ENCODE measurements at regions not wholly inside any gene's neighbourhood (a gene's known extent, or its start where the extent isn't known, plus 50 kb on each side); places are given as distances from the start of the nearest gene placed in this dataset.
A peak's percentile ranks its signal among the peaks of the same experiment; 100 is the strongest.

DNA sequence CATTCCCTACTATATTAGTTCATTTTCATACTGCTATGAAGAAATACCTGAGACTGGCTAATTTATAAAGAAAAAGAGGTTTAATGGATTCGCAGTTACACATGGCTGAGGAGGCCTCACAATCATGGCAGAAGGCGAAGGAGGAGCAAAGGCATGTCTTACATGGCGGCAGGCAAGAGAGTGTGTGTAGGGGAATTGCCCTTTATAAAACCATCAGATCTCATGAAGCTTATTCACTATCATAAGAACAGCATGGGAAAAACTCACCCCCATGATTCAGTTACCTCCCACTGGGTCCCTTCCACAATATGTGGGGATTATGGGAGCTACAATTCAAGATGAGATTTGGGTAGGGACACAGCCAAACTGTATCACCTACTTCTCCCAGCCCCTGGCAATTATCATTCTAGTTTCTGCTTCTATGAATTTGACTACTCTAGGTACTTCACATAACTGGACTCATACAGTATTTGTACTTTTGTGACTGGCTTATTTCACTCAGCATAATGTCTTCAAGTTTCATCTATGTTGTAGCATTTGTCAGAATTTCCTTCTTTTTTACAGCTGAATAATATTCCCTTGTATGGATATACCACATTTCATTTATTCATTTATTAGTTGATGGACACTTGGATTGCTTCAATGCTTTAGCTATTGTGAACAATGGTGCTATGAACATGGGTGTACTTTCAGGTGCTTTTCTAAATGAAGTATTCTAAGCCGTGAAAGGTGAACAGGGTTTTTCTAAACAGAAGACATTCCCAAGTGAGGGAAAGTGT is 219.5 kb upstream of the NUDT4 start:
- DNase-seq = no peak

DNA sequence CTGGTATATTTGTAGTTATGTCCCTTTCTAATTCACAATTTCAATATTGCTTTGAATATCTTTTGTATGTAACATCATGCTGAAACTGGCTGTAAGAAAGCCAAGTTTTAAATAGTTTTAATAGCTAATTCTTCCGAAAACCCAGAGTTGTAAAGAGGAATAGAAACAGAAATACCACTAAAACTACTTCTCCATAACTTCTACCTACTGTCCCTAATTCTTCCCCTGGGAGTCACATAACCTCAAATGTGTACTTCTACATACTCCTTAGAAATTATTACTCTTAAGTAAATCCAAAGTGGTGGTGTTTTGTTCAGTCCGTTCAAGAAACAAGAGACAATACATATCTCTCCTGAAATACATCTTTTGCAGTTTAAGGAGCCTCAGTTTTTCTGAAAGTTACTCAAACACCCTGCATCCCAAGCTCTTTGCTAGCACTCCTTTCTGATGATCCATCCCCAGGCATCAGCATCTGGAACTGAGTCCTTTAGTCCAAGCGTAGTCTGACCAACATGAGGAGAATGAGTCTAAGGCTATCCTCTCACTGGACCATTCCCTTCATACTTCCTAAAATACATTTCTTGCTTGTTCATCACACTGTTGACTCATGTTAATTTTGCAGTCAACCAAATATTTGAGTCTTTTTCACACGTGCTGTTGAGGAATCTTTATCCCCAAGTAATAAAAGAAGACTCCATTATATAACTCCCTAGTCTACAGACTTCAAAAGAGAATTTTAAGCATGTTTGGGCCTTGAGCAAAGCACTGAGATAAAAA is 214.3 kb upstream of the NUDT4 start:
- no peak for DNase-seq

DNA sequence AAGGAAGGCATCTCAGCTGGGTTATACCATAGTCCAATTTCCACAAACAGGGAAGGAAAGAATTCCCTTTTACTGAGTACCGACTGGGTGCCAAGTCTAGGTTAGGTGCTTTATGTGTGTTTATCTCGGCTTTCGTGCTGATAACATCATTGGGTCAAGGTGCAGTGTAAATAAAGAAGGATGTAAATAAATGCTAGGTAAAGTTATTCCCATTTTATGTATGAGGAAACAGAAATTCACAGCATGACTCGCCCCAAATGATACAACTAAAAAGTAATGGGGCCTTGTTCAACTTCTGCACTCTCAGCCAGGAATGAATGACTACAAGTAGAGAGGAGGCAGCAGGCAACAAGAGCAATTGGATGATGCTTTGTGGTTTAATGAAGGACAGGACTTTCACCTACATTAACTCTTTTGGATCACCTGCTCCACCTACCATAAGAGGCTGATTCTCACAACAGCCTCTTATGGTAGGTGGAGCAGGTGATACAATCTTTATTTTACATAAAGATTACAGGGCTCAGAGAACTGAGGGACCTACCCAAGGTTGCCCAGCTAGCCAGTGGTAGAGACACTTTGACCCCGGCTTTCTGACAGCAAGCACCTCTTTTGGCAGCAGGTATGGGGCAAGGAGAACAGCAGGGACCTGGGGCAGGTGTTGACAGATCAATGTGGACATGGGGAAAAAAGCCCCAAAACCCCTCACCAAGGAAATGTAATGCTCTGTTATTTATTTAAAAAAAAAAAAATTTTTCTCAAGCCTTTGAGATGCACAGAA is 213.4 kb upstream of the NUDT4 start:
- DNase-seq = no peak

DNA sequence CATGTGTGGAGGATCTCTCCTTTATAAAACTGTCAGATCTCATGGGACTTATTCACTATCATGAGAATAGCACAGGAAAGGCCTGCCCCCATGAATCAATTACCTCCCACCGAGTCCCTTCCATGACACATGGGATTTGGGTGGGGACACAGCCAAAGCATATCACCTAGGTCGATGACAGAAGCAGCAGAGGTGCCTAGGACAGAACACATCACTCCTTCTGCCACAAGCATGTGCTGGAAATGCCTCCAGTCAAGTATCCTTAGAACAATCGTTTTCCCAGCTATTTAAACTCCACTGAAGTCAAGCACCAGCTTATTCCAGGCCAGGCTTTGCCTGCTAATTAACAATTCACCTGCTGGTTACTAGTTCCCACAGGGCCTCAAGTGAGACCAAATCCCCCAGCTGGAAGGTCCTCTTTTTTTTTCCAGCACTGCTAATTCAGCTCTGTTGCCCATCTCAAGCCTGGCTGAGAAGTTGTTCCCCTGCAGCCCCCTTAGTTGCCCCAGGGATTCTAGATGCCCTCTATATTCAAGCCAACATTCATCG is 212.3 kb upstream of the NUDT4 start:
- no peak for DNase-seq

DNA sequence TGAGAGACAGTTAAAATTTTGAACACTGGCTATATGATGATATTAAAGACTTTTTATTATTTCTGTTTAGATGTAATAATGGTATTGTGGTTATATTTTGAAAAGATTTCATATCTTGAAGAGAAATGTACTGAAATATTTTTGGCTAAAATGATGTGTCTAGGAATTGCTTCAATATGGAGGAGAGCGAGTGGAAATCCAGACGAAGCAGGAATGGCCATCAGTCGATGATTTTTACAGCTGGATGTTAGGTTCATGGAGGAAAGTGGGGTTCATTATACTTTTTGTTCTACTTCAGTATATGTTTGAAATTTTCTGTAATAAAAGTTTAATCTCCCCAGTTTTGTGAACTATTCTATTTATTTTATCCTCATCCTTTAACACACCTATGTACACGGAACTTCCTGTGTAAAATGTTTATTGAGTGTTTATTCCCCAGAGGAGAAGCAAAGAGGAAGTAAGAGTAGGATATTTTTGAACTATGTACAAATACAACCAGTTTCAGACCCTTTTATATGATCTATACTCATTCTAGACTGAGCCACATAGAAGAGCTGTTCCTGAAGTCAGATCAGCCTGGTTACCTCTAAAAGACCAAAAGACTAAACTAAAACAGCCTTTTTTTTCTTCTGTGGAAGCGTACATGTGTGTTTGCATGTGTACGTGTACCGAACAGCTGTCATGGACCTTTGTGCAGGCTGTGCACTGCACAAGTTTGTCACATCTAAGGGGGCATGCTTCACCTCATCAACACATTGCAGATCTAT is 211.0 kb upstream of the NUDT4 start:
- DNase-seq = no peak

DNA sequence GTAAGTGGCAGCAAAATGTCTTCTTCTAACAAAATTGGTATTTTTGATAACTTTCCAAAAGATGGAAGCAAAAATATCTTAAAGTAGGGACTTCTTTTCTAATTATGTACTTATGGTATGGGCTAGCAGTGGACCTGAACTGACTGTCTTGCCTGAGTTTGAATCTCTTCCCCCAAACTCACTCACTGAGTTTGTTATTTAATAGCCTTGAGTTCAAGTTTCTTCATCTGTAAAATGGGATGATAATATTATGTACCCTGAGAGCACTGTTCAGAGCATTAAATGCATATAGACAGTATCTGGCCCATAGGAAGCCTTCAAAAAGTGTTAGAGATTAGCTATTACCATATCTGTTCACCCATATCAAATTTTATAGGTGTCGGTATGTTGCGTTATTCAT is 210.4 kb upstream of the NUDT4 start:
- DNase-seq = no peak

DNA sequence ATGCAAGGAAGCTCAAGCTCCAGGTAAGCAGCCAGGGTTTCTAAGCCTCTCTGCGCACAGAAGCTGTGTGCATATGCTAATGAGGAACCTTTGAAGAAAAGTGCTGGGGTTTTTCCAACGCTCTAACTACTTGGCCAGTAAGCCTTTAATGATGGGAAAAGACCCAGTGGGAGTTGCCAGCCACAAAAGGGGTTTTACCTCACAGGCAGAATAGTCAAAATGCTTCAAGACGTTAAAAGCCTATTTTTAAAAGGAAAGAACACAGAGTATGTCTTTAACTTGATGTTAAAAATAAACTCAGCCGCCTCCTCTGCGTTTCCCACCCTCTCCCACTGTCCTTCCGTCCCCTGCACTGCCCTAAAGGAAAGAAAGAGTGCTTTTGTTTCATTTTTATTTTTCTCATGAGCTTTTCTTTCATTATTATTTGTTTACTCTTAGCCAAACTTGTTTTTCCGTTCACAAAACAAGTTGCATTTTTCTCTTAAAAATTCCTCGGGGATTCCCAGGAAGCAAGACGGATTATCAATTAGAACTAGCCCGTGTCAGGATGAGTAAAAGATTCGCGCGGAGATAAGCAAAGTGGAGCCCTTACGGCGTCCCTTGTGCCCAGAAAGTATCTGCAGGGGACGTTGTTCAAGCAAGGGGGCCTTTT is 209.8 kb upstream of the NUDT4 start:
- DNase-seq = peak; percentile 2

DNA sequence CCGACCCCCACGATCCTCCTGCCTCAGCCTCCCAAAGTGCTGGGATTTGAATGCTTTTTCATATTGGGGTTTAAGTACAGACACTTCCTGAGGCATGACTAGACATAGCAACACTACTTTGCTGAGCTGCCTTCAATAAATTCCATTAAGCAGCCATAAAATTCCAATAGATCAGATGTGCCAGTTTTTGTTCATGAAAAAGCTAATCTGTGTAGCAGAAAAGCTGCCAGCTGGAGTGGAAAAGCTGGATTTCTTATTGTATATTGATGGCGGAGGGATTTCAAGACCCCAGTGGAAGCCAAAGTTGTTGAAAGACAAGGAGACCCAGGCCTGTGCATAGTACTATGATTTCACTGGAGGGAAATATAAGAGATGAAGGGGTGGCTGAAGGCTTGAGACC is 209.0 kb upstream of the NUDT4 start:
- DNase-seq = no peak

DNA sequence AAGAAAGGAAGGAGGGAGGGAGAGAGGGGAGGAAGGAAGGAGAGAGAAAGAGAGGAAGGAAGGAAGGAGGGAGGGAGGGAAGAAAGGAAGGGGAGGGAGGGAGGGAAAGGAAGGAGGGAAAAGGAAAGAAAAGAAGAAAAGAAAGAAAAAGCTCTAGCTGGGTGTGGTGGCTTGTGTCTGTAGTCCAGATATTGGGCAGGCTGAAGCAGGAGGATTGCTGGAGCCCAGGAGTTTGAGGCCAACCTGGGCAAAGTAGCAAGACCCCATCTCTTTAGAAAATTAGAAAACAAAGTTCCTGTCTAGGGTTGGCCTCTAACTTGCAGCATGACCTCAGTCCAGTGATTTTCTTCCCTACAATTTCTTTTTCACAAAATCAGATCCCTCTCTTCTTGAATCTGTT is 208.2 kb upstream of the NUDT4 start:
- DNase-seq = no peak

DNA sequence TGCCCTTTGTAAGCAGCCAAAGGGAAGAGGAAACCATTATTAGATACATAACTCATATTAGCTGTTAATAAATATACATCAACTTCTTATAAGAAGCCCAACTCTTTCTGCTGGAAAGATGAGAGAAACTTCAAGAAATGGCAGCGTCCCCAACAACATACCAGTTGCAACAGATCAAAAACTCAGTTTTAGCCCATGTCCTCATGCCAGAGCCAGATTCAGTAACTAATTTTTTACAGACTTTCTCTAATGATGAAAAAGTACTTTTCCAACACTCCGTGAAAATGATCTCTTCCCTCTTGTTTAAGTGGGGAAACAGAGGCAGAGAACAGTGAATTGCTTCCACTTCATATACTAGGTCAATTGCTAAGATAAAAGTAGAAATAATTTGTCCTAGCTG is 206.8 kb upstream of the NUDT4 start:
- no peak for DNase-seq

DNA sequence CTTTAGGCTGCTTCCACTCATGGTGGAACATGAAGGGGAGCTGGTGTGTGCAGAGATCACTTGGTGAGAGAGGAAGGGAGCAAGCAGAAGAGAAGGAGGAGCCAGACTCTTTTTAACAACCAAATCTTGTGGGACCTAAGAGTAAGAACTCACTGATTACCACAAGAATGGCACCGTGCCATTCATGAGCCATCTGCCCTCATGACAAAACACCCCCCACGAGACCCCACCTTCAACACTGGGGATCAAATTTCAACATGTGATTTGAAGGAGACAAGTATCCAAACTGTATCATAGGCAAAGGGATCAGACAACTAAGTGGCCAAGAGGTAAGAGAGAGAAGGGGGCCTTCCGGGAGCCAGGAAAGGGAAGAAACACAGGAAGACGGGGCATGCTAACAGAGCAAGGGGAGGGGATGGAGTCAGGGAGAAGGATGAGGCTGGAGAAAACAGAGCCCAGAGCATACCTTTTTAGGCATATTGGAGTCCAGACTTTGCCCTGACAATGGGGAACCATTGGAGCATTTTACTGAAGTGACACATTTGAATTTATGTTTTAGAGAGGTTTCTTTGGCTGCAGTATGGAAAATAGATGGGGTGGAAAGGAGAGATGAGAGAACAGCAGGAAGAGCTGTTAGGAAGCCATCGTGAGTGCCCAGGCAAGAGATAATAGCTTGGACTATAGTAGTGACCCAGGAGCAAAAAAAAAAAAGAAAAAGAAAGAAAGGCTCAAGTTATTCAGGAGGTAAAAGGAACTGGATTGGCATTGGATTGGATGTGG is 204.4 kb upstream of the NUDT4 start:
- no peak for DNase-seq

DNA sequence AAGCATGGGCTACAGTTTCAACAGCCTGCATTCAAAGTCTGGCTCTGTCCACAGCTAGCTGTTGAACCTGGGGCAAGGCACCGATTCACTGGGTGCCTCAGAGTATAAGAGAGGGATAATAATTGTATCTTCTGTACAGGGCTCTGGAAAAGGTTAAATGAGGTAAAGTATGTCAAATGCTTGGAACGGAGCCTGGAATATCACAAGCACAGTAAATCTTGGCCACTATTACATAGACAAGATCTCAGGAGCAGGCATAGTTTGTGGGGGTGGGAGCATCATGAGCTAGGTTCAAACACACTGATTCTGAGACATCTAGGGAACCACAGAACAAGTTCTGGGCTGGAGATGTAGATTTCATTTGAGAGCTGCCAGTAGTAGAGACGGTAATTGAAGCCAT is 203.7 kb upstream of the NUDT4 start:
- no peak for DNase-seq

DNA sequence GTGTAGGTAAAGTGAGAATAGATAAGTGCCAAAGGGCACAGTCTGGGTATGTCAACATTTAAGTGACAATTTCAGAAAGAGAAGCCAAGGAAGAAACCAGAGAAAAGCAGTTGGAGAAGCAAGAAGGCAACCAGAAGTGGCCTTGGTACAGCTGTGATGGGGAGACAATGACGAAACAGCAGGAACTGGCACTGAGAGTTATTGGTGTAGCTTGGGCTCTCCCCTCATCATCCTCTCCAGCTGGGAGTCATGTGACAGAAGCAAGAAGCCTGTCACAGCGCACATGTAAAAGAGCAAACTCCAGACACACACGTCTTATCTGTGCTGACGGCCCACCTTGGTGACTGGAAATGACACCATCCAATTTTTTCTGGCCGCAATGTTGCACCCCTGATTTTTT is 203.3 kb upstream of the NUDT4 start:
- DNase-seq = no peak

DNA sequence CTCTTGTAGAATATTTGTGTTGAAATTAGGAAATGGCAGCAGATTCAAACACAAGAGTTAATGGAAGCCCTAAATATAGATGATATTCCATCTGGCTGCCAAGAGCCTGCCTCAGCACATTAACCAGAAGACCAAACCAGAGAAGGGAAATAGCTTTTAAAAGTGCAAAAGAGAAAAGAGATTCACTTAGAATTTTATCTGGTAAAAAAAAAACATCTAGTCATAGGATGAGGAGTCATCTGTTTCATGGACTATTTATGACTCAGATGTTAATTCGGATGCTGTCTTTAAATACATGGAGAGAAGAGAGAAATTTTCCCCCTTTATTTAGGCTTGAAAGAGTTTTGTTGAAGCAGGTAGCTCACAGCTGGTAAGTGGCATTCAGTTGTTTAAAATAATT is 201.6 kb upstream of the NUDT4 start:
- DNase-seq = no peak

DNA sequence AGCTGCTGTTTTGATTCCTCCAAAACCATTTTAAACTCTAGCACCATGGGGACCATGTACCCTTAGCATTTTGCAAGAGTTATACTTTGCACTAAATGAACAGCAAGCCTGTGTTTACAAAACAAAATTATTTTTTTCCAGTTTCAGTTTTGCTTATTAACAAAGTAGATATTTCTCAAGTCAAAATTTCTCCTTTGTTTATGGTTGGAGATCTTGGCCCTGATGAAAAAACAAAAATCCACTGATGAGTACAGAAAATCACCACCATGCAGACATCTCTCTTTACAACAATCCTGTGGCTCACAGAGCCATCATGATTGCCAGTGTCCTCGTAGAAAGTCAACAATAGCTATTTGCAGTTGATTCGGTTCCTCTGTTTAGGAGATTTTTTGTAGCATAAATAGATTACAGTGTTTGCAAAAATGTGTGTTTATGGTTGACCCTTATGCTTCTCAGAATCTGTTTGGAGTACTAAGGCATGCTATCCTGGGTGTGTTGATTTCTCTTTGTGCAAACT is 201.1 kb upstream of the NUDT4 start:
- DNase-seq = no peak

DNA sequence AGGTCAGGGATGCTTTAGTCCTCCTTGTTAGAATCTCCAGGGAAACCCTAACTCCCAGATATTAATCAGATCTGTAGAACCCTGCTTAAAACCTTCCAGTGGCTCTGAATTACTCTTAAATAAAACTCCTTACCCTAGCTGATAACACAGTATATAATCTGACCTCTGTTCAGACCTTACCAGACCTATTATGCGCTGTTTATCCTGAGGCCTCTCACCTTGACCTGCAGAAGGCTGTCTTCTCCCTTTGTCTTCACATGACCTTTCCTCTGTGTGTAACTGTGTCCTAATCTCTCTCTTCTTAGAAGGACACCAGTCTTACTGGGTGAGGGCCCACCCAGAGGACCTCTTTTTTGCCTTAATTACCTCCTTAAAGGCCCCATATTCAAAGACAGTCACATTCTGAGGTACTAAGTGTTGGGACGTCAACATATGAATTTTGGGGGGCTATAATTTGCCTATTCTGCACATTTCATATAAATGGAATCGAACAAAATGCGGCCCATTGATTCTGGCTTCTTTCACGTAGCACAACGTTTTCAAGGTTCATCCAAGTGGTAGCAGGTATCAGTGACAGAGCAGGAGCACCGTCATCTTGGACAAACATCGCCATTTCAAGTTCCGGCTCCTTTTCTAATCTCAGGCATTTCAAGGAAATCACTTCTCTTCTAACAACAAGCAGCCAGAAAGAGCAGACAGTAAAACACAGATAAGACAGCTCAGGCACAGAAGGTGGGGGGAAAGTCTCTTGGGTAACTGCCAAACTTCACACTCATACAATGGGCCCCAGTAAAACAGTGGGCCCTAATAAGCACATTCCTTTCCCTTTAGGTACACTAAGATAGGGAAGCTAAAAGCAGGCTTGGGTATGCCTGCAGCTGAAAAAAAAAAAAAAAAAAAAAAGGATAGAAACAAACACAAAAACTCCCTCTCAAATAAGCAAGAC is 200.2 kb upstream of the NUDT4 start:
- DNase-seq = no peak

DNA sequence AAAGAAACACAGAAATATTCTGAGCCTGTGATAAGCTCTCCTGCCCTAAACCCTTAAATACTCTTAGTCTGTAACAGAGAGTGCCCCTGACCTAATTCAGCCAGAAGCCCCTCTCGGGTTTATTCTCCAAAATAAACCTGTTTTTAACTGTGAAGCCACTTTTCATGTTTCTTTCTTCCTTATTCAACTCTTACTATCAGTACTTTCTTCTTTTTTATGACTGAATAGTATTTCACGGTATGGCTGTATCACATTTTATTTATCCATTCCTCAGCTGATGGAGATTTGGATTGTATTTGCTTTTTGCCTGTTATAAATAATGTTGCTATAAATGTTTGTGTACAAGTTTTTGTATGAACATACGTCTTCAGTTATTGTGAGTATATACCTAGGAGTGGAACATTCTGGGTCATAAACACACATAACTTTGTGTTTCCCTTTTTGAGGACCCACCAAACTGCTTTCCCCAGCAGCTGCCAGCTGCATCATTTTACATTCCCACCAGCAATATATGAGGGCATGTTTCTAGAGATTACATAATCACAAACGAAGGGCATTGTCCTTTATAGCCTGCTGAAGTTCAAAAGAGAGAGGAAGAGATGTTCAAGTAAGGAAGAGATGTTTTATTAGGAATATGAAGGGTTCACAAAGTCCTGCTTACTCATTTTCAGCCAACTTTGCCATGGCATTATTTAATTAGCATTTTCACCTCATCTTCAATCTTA is 199.4 kb upstream of the NUDT4 start:
- no peak for DNase-seq

DNA sequence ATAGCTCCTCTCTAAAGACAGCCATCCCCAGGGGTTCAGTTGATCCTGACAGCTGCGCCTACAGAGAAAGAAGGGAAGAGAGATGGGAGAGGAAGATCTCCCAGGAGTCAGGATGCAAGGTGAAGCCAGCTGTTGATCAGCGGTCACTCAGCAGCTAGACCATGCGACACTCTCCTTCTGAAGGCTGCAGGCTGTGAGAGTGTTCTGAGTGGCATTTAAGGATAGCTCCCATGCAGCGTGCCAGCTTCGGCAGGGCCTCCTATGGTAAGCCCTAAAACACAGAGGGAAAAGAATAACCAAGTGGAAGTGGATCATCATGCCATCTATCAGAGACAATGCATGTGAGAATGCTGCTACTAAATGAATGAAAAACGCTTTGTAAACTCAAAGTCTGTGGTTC is 197.9 kb upstream of the NUDT4 start:
- DNase-seq = no peak

DNA sequence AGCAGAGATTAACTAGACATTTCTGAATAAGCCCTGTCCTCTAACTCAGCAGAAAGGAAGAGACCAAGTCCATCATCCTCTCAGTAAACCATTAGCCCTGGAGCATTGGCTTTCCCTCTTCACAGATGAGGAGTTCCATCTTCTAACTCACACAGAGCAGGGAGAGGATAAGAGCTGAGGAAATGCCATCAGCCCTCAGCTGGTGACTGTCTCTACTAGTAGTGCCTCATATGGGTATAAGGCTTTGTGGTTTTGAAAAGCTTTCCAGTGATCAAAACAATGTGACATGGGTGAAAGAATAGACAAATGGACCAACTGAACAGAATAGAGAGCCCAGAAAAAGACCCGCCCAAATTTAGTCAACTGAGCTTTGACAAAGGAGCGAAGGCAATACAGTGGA is 197.2 kb upstream of the NUDT4 start:
- no peak for DNase-seq
